Stimulated activated CD8-positive, alpha-beta memory T cell treated with anti-CD3 and anti-CD28 coated beads, Interleukin-7, amount 100 ng/mL, for 1 hour (primary cell): ENCODE measurements at regions not wholly inside any gene's neighbourhood (a gene's known extent, or its start where the extent isn't known, plus 50 kb on each side); places are given as distances from the start of the nearest gene placed in this dataset.

Experiments
- DNase-seq, 2 donors: peaks; one replicate each; pipeline ENCODE4 v3.0.0-alpha.2; 2020; ENCODE audit warnings: low read depth in 2 of 2

- DNase-seq: no peak
Measured at GRCh38 chr15:36254426-36254825, 325.0 kb upstream of the CDIN1 start.

- DNase-seq: no peak
Measured at GRCh38 chr15:36256404-36256807, 323.0 kb upstream of the CDIN1 start.

- DNase-seq: no peak
Measured at GRCh38 chr15:36263666-36264065, 315.8 kb upstream of the CDIN1 start.

- DNase-seq: no peak
Measured at GRCh38 chr15:36265422-36265821, 314.0 kb upstream of the CDIN1 start.

GRCh38 chr15:36271048-36271447 is 308.4 kb upstream of the CDIN1 start:
- DNase-seq: no peak

- no peak for DNase-seq
Measured at GRCh38 chr15:36275656-36276055, 303.8 kb upstream of the CDIN1 start.

GRCh38 chr15:36278219-36278618 is 301.2 kb upstream of the CDIN1 start:
- no peak for DNase-seq

GRCh38 chr15:36282821-36283220 is 296.6 kb upstream of the CDIN1 start:
- no peak for DNase-seq

GRCh38 chr15:36284911-36285310 is 294.5 kb upstream of the CDIN1 start:
- no peak for DNase-seq

GRCh38 chr15:36291501-36291900 is 287.9 kb upstream of the CDIN1 start:
- no peak for DNase-seq

GRCh38 chr15:36294359-36294758 is 285.1 kb upstream of the CDIN1 start:
- no peak for DNase-seq

- no peak for DNase-seq
Measured at GRCh38 chr15:36301947-36302346, 277.5 kb upstream of the CDIN1 start.

GRCh38 chr15:36313021-36313420 is 266.4 kb upstream of the CDIN1 start:
- DNase-seq: no peak

- DNase-seq: no peak
Measured at GRCh38 chr15:36313736-36314280, 265.6 kb upstream of the CDIN1 start.

GRCh38 chr15:36315649-36316048 is 263.8 kb upstream of the CDIN1 start:
- DNase-seq: no peak

- DNase-seq: no peak
Measured at GRCh38 chr15:36323615-36324014, 255.8 kb upstream of the CDIN1 start.

- no peak for DNase-seq
Measured at GRCh38 chr15:36325206-36325605, 254.2 kb upstream of the CDIN1 start.

GRCh38 chr15:36329592-36329991 is 249.8 kb upstream of the CDIN1 start:
- no peak for DNase-seq

- no peak for DNase-seq
Measured at GRCh38 chr15:36330598-36330997, 248.8 kb upstream of the CDIN1 start.

GRCh38 chr15:36331531-36332275 is 247.7 kb upstream of the CDIN1 start:
- no peak for DNase-seq

GRCh38 chr15:36332301-36332700 is 247.1 kb upstream of the CDIN1 start:
- DNase-seq: no peak

GRCh38 chr15:36332896-36333295 is 246.5 kb upstream of the CDIN1 start:
- DNase-seq: no peak

- no peak for DNase-seq
Measured at GRCh38 chr15:36334059-36334458, 245.4 kb upstream of the CDIN1 start.

- DNase-seq: no peak
Measured at GRCh38 chr15:36335224-36335623, 244.2 kb upstream of the CDIN1 start.
